Activated naive CD8-positive, alpha-beta T cell treated with anti-CD3 and anti-CD28 coated beads, Interleukin-2, amount 10 ng/mL, durations not matched to agents 7 days and 5 days (primary cell): ENCODE measurements at regions not wholly inside any gene's neighbourhood (a gene's known extent, or its start where the extent isn't known, plus 50 kb on each side); places are given as distances from the start of the nearest gene placed in this dataset.

Experiments used
- ATAC-seq: fragments of 150-1000 bp; cut with Tn5 transposase; one replicate; pipeline ENCODE4 v1.10.0; 2021; ENCODE audit warnings: low read depth, moderate library complexity
- POLR2A ChIA-PET: fragments of 350-600 bp; sonication (Branson Sonifier 250); formaldehyde crosslinking; loops from one replicate; lab custom pipeline; 2021; ENCODE audit warnings: antibody characterized with exemption; lab: Charles Lee
- DNase-seq: peaks from one replicate; pipeline ENCODE4 v3.0.0; 2021
- H3K27ac Mint-ChIP-seq: one replicate; pipeline ENCODE4 v1.8.0; 2022; ENCODE audit warnings: mild to moderate bottlenecking, mixed read lengths
- H3K27me3 Mint-ChIP-seq: one replicate; pipeline ENCODE4 v1.8.0; 2022; ENCODE audit warnings: mild to moderate bottlenecking, moderate library complexity, mixed read lengths
- H3K36me3 Mint-ChIP-seq: one replicate; pipeline ENCODE4 v1.8.0; 2021; ENCODE audit warnings: mild to moderate bottlenecking, mixed read lengths
- H3K4me1 Mint-ChIP-seq: one replicate; pipeline ENCODE4 v1.8.0; 2021; ENCODE audit warnings: mixed read lengths
- H3K4me3 Mint-ChIP-seq: one replicate; pipeline ENCODE4 v1.8.0; 2022; ENCODE audit warnings: mild to moderate bottlenecking, moderate library complexity, mixed read lengths
- H3K9me3 Mint-ChIP-seq: one replicate; pipeline ENCODE4 v1.8.0; 2021; ENCODE audit warnings: mixed read lengths

- no peaks in the 10 kb centered on the region for H3K4me1 Mint-ChIP-seq
- no peaks in the 10 kb centered on the region for H3K9me3 Mint-ChIP-seq
- DNase-seq (no peak), ATAC-seq (no peak)
- H3K27me3 Mint-ChIP-seq = peaks cover 2% of the 10 kb centered on the region
- no peaks in the 10 kb centered on the region for H3K36me3 Mint-ChIP-seq
- no peak overlapping the region for H3K27ac Mint-ChIP-seq
- POLR2A ChIA-PET = no interaction called here
- H3K4me3 Mint-ChIP-seq = no peak overlapping the region
Measured at GRCh38 chr6:71486461-71486860, 197.8 kb downstream of the OGFRL1 start.

GRCh38 chr6:71488186-71488585, 199.6 kb downstream of the OGFRL1 start:
- Mint-ChIP-seq H3K4me1 (no peaks in the 10 kb centered on the region), H3K36me3 (no peaks in the 10 kb centered on the region), H3K27me3 (peaks cover 2% of the 10 kb centered on the region), H3K9me3 (no peaks in the 10 kb centered on the region), H3K27ac (no peak overlapping the region), H3K4me3 (no peak overlapping the region)
- no peak for DNase-seq
- no peak for ATAC-seq
- POLR2A ChIA-PET = no interaction called here

- POLR2A ChIA-PET = no interaction called here
- H3K9me3 Mint-ChIP-seq = no peaks in the 10 kb centered on the region
- peaks cover 4% of the 10 kb centered on the region for H3K27me3 Mint-ChIP-seq
- H3K4me1 Mint-ChIP-seq = no peaks in the 10 kb centered on the region
- H3K4me3 Mint-ChIP-seq = no peak overlapping the region
- no peak for ATAC-seq
- H3K27ac Mint-ChIP-seq = no peak overlapping the region
- DNase-seq = no peak
- no peaks in the 10 kb centered on the region for H3K36me3 Mint-ChIP-seq
Measured at GRCh38 chr6:71489736-71490135, 201.1 kb downstream of the OGFRL1 start.

GRCh38 chr6:71490876-71491275, 202.3 kb downstream of the OGFRL1 start:
- Mint-ChIP-seq H3K4me1 (no peaks in the 10 kb centered on the region), H3K27ac (no peak overlapping the region), H3K4me3 (no peak overlapping the region), H3K9me3 (no peaks in the 10 kb centered on the region), H3K27me3 (peaks cover 7% of the 10 kb centered on the region), H3K36me3 (no peaks in the 10 kb centered on the region)
- DNase-seq (no peak), ATAC-seq (no peak)
- POLR2A ChIA-PET = no interaction called here

GRCh38 chr6:71491844-71492243, 203.2 kb downstream of the OGFRL1 start:
- H3K27ac Mint-ChIP-seq = no peak overlapping the region
- POLR2A ChIA-PET = no interaction called here
- peaks cover 3% of the 10 kb centered on the region for H3K4me1 Mint-ChIP-seq
- H3K36me3 Mint-ChIP-seq = no peaks in the 10 kb centered on the region
- H3K27me3 Mint-ChIP-seq = peaks cover 10% of the 10 kb centered on the region
- no peak overlapping the region for H3K4me3 Mint-ChIP-seq
- no peak for ATAC-seq
- no peaks in the 10 kb centered on the region for H3K9me3 Mint-ChIP-seq
- no peak for DNase-seq

- Mint-ChIP-seq H3K36me3 (no peaks in the 10 kb centered on the region), H3K27ac (no peak overlapping the region), H3K27me3 (peaks cover 10% of the 10 kb centered on the region), H3K9me3 (no peaks in the 10 kb centered on the region), H3K4me3 (no peak overlapping the region), H3K4me1 (peaks cover 3% of the 10 kb centered on the region)
- ATAC-seq (no peak), DNase-seq (no peak)
- POLR2A ChIA-PET = no interaction called here
Measured at GRCh38 chr6:71492668-71493067, 204.1 kb downstream of the OGFRL1 start.

GRCh38 chr6:71496018-71496721, 207.6 kb downstream of the OGFRL1 start:
- no peak overlapping the region for H3K27ac Mint-ChIP-seq
- H3K27me3 Mint-ChIP-seq = peaks cover 8% of the 10 kb centered on the region
- POLR2A ChIA-PET = no interaction called here
- peaks cover 3% of the 10 kb centered on the region for H3K4me1 Mint-ChIP-seq
- H3K36me3 Mint-ChIP-seq = no peaks in the 10 kb centered on the region
- peak; percentile 33 for ATAC-seq
- no peak for DNase-seq
- peak overlapping the region; percentile 55 for H3K4me3 Mint-ChIP-seq
- H3K9me3 Mint-ChIP-seq = no peaks in the 10 kb centered on the region

GRCh38 chr6:71496722-71497033, 208.1 kb downstream of the OGFRL1 start:
- Mint-ChIP-seq H3K27me3 (peaks cover 8% of the 10 kb centered on the region), H3K4me1 (peaks cover 3% of the 10 kb centered on the region), H3K4me3 (peak overlapping the region; percentile 55), H3K9me3 (no peaks in the 10 kb centered on the region), H3K27ac (no peak overlapping the region), H3K36me3 (no peaks in the 10 kb centered on the region)
- DNase-seq (no peak), ATAC-seq (no peak)
- POLR2A ChIA-PET = no interaction called here

- POLR2A ChIA-PET = no interaction called here
- no peaks in the 10 kb centered on the region for H3K9me3 Mint-ChIP-seq
- peaks cover 9% of the 10 kb centered on the region for H3K27me3 Mint-ChIP-seq
- H3K27ac Mint-ChIP-seq = no peak overlapping the region
- H3K4me3 Mint-ChIP-seq = no peak overlapping the region
- H3K36me3 Mint-ChIP-seq = no peaks in the 10 kb centered on the region
- no peak for ATAC-seq
- H3K4me1 Mint-ChIP-seq = peaks cover 3% of the 10 kb centered on the region
- DNase-seq = no peak
Measured at GRCh38 chr6:71498638-71499037, 210.0 kb downstream of the OGFRL1 start.

GRCh38 chr6:71499667-71500066, 211.1 kb downstream of the OGFRL1 start:
- POLR2A ChIA-PET = no interaction called here

GRCh38 chr6:71502168-71502567, 213.6 kb downstream of the OGFRL1 start:
- peaks cover 3% of the 10 kb centered on the region for H3K27me3 Mint-ChIP-seq
- no peak for DNase-seq
- H3K4me1 Mint-ChIP-seq = no peaks in the 10 kb centered on the region
- POLR2A ChIA-PET = no interaction called here
- H3K36me3 Mint-ChIP-seq = no peaks in the 10 kb centered on the region
- ATAC-seq = no peak
- H3K4me3 Mint-ChIP-seq = no peak overlapping the region
- no peaks in the 10 kb centered on the region for H3K9me3 Mint-ChIP-seq
- no peak overlapping the region for H3K27ac Mint-ChIP-seq

More at GRCh38 chr6:71499667-71500066, 211.1 kb downstream of the OGFRL1 start:
- DNase-seq (no peak), ATAC-seq (no peak)
- no peaks in the 10 kb centered on the region for H3K9me3 Mint-ChIP-seq
- no peak overlapping the region for H3K4me3 Mint-ChIP-seq
- peaks cover 9% of the 10 kb centered on the region for H3K27me3 Mint-ChIP-seq
- H3K4me1 Mint-ChIP-seq = peaks cover 3% of the 10 kb centered on the region
- no peak overlapping the region for H3K27ac Mint-ChIP-seq
- no peaks in the 10 kb centered on the region for H3K36me3 Mint-ChIP-seq

GRCh38 chr6:71502956-71503355, 214.3 kb downstream of the OGFRL1 start:
- H3K36me3 Mint-ChIP-seq = no peaks in the 10 kb centered on the region
- H3K4me3 Mint-ChIP-seq = no peak overlapping the region
- DNase-seq = no peak
- H3K27me3 Mint-ChIP-seq = peaks cover 3% of the 10 kb centered on the region
- no peak overlapping the region for H3K27ac Mint-ChIP-seq
- no peaks in the 10 kb centered on the region for H3K4me1 Mint-ChIP-seq
- ATAC-seq = no peak
- H3K9me3 Mint-ChIP-seq = no peaks in the 10 kb centered on the region
- POLR2A ChIA-PET = no interaction called here

- no peak overlapping the region for H3K4me3 Mint-ChIP-seq
- no peak for DNase-seq
- ATAC-seq = no peak
- no peaks in the 10 kb centered on the region for H3K27me3 Mint-ChIP-seq
- H3K9me3 Mint-ChIP-seq = no peaks in the 10 kb centered on the region
- H3K27ac Mint-ChIP-seq = no peak overlapping the region
- H3K4me1 Mint-ChIP-seq = no peaks in the 10 kb centered on the region
- H3K36me3 Mint-ChIP-seq = no peaks in the 10 kb centered on the region
- POLR2A ChIA-PET = no interaction called here
Measured at GRCh38 chr6:71507183-71507582, 218.6 kb downstream of the OGFRL1 start.

- Mint-ChIP-seq H3K27ac (no peak overlapping the region), H3K4me1 (no peaks in the 10 kb centered on the region), H3K9me3 (no peaks in the 10 kb centered on the region), H3K27me3 (no peaks in the 10 kb centered on the region), H3K36me3 (no peaks in the 10 kb centered on the region), H3K4me3 (no peak overlapping the region)
- no peak for DNase-seq
- ATAC-seq = no peak
- POLR2A ChIA-PET = no interaction called here
Measured at GRCh38 chr6:71509191-71510005, 220.8 kb downstream of the OGFRL1 start.
